Activated B cell treated with CpG ODN at 0.5 μM for 24 hours (primary cell): ENCODE measurements at regions not wholly inside any gene's neighbourhood (a gene's known extent, or its start where the extent isn't known, plus 50 kb on each side); places are given as distances from the start of the nearest gene placed in this dataset.

Experiments
- ATAC-seq: fragments of 200-7000 bp; cut with Tn5 transposase; one replicate; pipeline ENCODE4 v1.10.0; 2021; ENCODE audit warnings: low read depth, mild to moderate bottlenecking, moderate library complexity
- CTCF ChIA-PET: fragments of 350-600 bp; sonication (Branson Sonifier 250); formaldehyde crosslinking; loops from one replicate; lab custom pipeline; 2021; ENCODE audit warnings: antibody characterized with exemption; lab: Charles Lee
- POLR2A ChIA-PET: fragments of 350-600 bp; sonication (Branson Sonifier 250); formaldehyde crosslinking; loops from one replicate; lab custom pipeline; 2021; ENCODE audit warnings: antibody characterized with exemption; lab: Charles Lee
- DNase-seq: peaks from one replicate; pipeline ENCODE4 v3.0.0; 2022
- H3K27ac Mint-ChIP-seq: one replicate; pipeline ENCODE4 v1.8.0; 2020; ENCODE audit warnings: mixed read lengths
- H3K27me3 Mint-ChIP-seq: one replicate; pipeline ENCODE4 v1.8.0; 2021; ENCODE audit warnings: mixed read lengths
- H3K36me3 Mint-ChIP-seq: one replicate; pipeline ENCODE4 v1.8.0; 2021; ENCODE audit warnings: low read depth, mixed read lengths
- H3K4me1 Mint-ChIP-seq: one replicate; pipeline ENCODE4 v1.8.0; 2021; ENCODE audit warnings: mixed read lengths
- H3K4me3 Mint-ChIP-seq: one replicate; pipeline ENCODE4 v1.8.0; 2020; ENCODE audit warnings: mild to moderate bottlenecking, mixed read lengths
- H3K9me3 Mint-ChIP-seq: one replicate; pipeline ENCODE4 v1.8.0; 2020; ENCODE audit warnings: mixed read lengths
- intact Hi-C: fragments of 100-400 bp; cut with micrococcal nuclease; formaldehyde crosslinking; loops from one replicate; pipeline ENCODE4 v1.15.1; 2024
- TF ChIP-seq, protein P1 (sequence below): fragments of 200-600 bp; IDR thresholded peaks from one replicate; pipeline ENCODE4 v1.8.0; 2022; ENCODE audit warnings: antibody characterized with exemption, mild to moderate bottlenecking

DNA sequence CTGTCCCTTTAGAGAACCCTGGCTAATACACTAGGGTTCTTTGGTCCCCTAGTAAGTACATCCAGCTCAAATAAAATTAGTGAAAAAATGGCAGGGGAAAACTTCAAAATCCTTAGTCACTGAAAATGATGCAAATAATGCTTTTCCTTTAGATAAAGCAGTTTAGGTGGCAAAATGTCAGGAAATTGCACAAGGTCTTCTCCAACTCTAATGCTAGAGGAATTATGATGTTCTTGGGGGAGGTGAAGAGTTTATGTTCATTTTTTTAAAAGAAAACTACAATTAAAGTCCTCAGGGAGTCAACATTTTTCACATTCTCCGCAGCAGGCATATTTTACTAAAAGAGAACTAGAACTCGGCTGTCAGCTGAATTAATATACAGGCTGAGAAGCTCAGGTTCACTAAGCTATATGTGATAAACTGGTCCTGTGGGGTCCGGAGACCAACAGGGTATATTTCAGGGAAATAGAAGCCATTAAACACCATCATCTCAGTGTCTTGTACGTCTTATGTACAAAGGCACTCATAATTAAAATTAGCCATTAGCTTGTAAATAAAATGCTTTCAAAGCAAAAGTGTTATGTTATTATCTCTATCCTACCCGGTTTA lies 1164.7 kb upstream of the AUTS2 start:
- CTCF ChIA-PET = no interaction called here
- Mint-ChIP-seq H3K4me1 (no peaks in the 10 kb centered on the region), H3K27ac (no peak overlapping the region), H3K9me3 (peaks cover 19% of the 10 kb centered on the region), H3K27me3 (no peaks in the 10 kb centered on the region), H3K36me3 (no peaks in the 10 kb centered on the region), H3K4me3 (no peak overlapping the region)
- POLR2A ChIA-PET = no interaction called here
- intact Hi-C loops = no loop called here
- ATAC-seq = no peak
- DNase-seq = no peak
- TF ChIP-seq, protein P1, sequence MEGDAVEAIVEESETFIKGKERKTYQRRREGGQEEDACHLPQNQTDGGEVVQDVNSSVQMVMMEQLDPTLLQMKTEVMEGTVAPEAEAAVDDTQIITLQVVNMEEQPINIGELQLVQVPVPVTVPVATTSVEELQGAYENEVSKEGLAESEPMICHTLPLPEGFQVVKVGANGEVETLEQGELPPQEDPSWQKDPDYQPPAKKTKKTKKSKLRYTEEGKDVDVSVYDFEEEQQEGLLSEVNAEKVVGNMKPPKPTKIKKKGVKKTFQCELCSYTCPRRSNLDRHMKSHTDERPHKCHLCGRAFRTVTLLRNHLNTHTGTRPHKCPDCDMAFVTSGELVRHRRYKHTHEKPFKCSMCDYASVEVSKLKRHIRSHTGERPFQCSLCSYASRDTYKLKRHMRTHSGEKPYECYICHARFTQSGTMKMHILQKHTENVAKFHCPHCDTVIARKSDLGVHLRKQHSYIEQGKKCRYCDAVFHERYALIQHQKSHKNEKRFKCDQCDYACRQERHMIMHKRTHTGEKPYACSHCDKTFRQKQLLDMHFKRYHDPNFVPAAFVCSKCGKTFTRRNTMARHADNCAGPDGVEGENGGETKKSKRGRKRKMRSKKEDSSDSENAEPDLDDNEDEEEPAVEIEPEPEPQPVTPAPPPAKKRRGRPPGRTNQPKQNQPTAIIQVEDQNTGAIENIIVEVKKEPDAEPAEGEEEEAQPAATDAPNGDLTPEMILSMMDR = no peak

DNA sequence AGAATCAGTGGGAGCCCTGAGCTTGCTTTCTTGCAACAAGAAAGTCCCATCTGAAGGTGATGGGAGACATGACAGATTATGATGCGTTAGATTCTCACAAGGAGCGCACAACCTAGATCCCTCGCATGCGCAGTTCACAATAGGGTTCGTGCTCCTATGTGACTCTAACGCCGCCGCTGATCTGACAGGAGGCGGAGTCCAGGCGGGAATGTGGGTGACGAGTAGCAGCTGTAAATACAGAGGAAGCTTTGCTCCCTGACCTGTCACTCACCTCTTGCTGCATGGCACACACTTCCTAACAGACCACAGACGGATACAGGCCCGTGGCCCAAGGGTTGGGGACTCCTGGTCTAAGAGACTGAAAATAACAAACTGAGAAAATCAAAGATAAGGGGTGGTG lies 1163.4 kb upstream of the AUTS2 start:
- ChIA-PET POLR2A (no interaction called here), CTCF (no interaction called here)
- TF ChIP-seq, protein P1 = no peak
- Mint-ChIP-seq H3K36me3 (no peaks in the 10 kb centered on the region), H3K27ac (no peak overlapping the region), H3K9me3 (peaks cover 24% of the 10 kb centered on the region), H3K4me1 (no peaks in the 10 kb centered on the region), H3K27me3 (no peaks in the 10 kb centered on the region), H3K4me3 (no peak overlapping the region)
- no peak for ATAC-seq
- intact Hi-C loops = no loop called here
- DNase-seq = no peak

- no peak overlapping the region for H3K4me3 Mint-ChIP-seq
- peaks cover 24% of the 10 kb centered on the region for H3K9me3 Mint-ChIP-seq
- H3K27me3 Mint-ChIP-seq = no peaks in the 10 kb centered on the region
- POLR2A ChIA-PET = no interaction called here
- H3K4me1 Mint-ChIP-seq = no peaks in the 10 kb centered on the region
- no peaks in the 10 kb centered on the region for H3K36me3 Mint-ChIP-seq
- no peak for ATAC-seq
- TF ChIP-seq, protein P1 = no peak
- DNase-seq = no peak
- intact Hi-C loops = no loop called here
- no peak overlapping the region for H3K27ac Mint-ChIP-seq
- CTCF ChIA-PET = no interaction called here
These were observed 1160.3 kb upstream of the AUTS2 start for GRCh38 chr7:68438016-68438415.

- no peaks in the 10 kb centered on the region for H3K4me1 Mint-ChIP-seq
- H3K4me3 Mint-ChIP-seq = no peak overlapping the region
- no peaks in the 10 kb centered on the region for H3K27me3 Mint-ChIP-seq
- ATAC-seq = no peak
- H3K36me3 Mint-ChIP-seq = no peaks in the 10 kb centered on the region
- ChIA-PET POLR2A (no interaction called here), CTCF (no interaction called here)
- H3K9me3 Mint-ChIP-seq = peaks cover 22% of the 10 kb centered on the region
- no peak overlapping the region for H3K27ac Mint-ChIP-seq
- DNase-seq = no peak
- TF ChIP-seq, protein P1 = no peak
- intact Hi-C loops = no loop called here
These were observed 1159.5 kb upstream of the AUTS2 start for GRCh38 chr7:68438811-68439210.

DNA sequence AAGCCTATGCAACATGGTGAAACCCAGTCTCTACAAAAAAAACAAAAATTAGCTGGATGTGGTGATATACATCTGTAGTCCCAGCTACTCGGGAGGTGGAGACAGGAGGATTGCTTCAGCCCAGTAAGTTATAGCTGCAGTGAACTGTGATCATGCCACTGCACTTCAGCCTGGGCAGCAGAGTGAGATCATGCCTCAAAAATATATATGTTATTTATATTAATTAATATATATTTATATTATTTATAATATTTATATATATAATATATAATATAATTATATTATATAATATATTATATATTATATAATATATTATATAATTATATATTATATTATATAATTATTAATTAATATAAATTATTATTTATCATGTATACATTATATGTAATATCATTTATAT lies 1158.4 kb upstream of the AUTS2 start:
- ChIA-PET CTCF (no interaction called here), POLR2A (no interaction called here)
- TF ChIP-seq, protein P1 = no peak
- Mint-ChIP-seq H3K4me1 (no peaks in the 10 kb centered on the region), H3K27ac (no peak overlapping the region), H3K27me3 (no peaks in the 10 kb centered on the region), H3K4me3 (no peak overlapping the region), H3K9me3 (peaks cover 22% of the 10 kb centered on the region), H3K36me3 (no peaks in the 10 kb centered on the region)
- DNase-seq = no peak
- no peak for ATAC-seq
- intact Hi-C loops = no loop called here
